Panc1 (cell line): ENCODE measurements at regions not wholly inside any gene's neighbourhood (a gene's known extent, or its start where the extent isn't known, plus 50 kb on each side); places are given as distances from the start of the nearest gene placed in this dataset.

ENCODE experiments used
- ATAC-seq: fragments of 200-7000 bp; cut with Tn5 transposase; 2 replicates; pipeline ENCODE4 v1.9.1; 2020; ENCODE audit warnings: mild to moderate bottlenecking, moderate library complexity
- BruUV-seq: library from RNA; stranded (reverse); fragments of 400-500 nt; replicated peaks from 2 replicates; lab custom pipeline; 2021; lab: Mats Ljungman, UMichigan
- CTCF ChIA-PET: fragments of 300-600 bp; sonication (Branson Sonifier 250); formaldehyde crosslinking; loops from one replicate; lab custom pipeline; 2022; ENCODE audit warnings: antibody characterized with exemption; lab: Charles Lee
- POLR2A ChIA-PET: fragments of 300-600 bp; sonication (Branson Sonifier 250); formaldehyde crosslinking; loops from one replicate; lab custom pipeline; 2022; ENCODE audit warnings: antibody characterized with exemption; lab: Charles Lee
- DNase-seq: peaks from one replicate; pipeline ENCODE4 v3.0.0-alpha.2; 2010; ENCODE audit warnings: low read depth, low spot score
- H3K27ac ChIP-seq: 2 replicates; pipeline ENCODE4 v1.5.1; 2011; ENCODE audit warnings: mild to moderate bottlenecking, low read length, inconsistent platforms
- H3K27me3 ChIP-seq: fragments of 200-500 bp; sonication (Bioruptor generic); 2 replicates; pipeline ENCODE4 v1.6.0; 2014; ENCODE audit warnings: low read length, inconsistent platforms; ENCODE audit not compliant: control insufficient read depth, insufficient read depth
- H3K36me3 ChIP-seq: fragments of 200-500 bp; sonication (Bioruptor generic); 2 replicates; pipeline ENCODE4 v1.5.1; 2014; ENCODE audit warnings: inconsistent platforms, mild to moderate bottlenecking, low read length, moderate library complexity; ENCODE audit not compliant: control insufficient read depth, insufficient read depth
- H3K4me1 ChIP-seq: 2 replicates; pipeline ENCODE4 v1.5.1; 2011; ENCODE audit warnings: inconsistent platforms, mild to moderate bottlenecking, low read length, moderate library complexity; ENCODE audit not compliant: control insufficient read depth, insufficient read depth
- H3K4me3 ChIP-seq, 2 experiments: 2 replicates each; pipeline ENCODE4 v1.5.1; 2011 to 2012; ENCODE audit warnings: low read depth in 2 of 2, low read length in 2 of 2, mild to moderate bottlenecking in 2 of 2, inconsistent platforms in 1 of 2, moderate library complexity in 1 of 2
- H3K9me3 ChIP-seq: fragments of 200-500 bp; sonication (Bioruptor generic); 2 replicates; pipeline ENCODE4 v1.5.1; 2014; ENCODE audit warnings: low read depth, mild to moderate bottlenecking, inconsistent platforms, low read length, moderate library complexity; ENCODE audit not compliant: control insufficient read depth, insufficient read depth
- POLR2AphosphoS5 ChIP-seq: IDR thresholded peaks from 2 replicates; pipeline ENCODE4 v1.6.1; 2012; ENCODE audit warnings: mild to moderate bottlenecking, low read depth, low read length, moderate library complexity
- SIN3A ChIP-seq: IDR thresholded peaks from 2 replicates; pipeline ENCODE4 v1.6.1; 2012; ENCODE audit warnings: low read depth, mild to moderate bottlenecking, low read length, moderate library complexity, borderline replicate concordance; ENCODE audit not compliant: insufficient read depth
- TCF7L2 ChIP-seq: IDR thresholded peaks from 2 replicates; pipeline ENCODE4 v1.6.1; 2011; ENCODE audit warnings: mild to moderate bottlenecking, low read depth, low read length, inconsistent platforms
- in situ Hi-C: cut with HindIII; loops from 2 replicates; pipeline ENCODE4 v1.10.0; 2016; ENCODE audit warnings: low sequenced_read_pairs, low pct_unique_long_range_greater_than_20kb
- intact Hi-C: fragments of 100-400 bp; cut with micrococcal nuclease; formaldehyde crosslinking; loops from one replicate; pipeline ENCODE4 v1.10.0; 2022; ENCODE audit not compliant: unreplicated experiment
- TF ChIP-seq, protein P1 (sequence below), 2 experiments: IDR thresholded peaks; 2 replicates each; pipeline ENCODE4 v1.6.1; 2011 to 2012; ENCODE audit warnings: low read depth in 2 of 2, control low read depth in 1 of 2, low read length in 1 of 2, mild to moderate bottlenecking in 1 of 2, moderate library complexity in 1 of 2; ENCODE audit not compliant: insufficient read depth in 1 of 2
- TF ChIP-seq, protein P2 (sequence below): fragments of 450-650 bp; IDR thresholded peaks from 2 replicates; pipeline ENCODE4 v1.5.1; 2017; ENCODE audit warnings: mild to moderate bottlenecking

DNA sequence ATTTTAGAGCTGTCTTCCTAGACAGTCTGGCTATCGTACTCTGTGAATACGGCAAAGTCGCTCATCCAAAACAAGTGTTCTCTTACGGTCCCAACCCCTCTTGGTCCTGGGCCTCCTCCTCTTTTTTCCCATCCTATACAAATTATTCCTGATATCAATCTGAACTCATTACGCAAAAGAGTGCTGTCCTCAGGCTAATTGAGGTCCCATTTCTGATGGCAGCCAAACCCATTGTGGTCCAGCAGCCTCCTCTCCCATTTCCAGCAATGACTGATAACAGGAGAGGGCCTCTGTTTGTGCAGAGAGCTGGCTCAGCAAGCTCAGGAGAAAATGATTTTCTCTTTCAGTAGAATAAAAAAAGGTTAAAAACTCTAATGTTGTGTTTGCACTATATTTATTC, 203.4 kb upstream of the GHITM start:
- no TSS peak for BruUV-seq
- DNase-seq (no peak), ATAC-seq (no peak)
- intact Hi-C loops = no loop called here
- no peaks in the 10 kb centered on the region for H3K9me3 ChIP-seq
- H3K36me3 ChIP-seq = no peaks in the 10 kb centered on the region
- ChIA-PET POLR2A (no interaction called here), CTCF (no interaction called here)
- TF ChIP-seq, protein P1, sequence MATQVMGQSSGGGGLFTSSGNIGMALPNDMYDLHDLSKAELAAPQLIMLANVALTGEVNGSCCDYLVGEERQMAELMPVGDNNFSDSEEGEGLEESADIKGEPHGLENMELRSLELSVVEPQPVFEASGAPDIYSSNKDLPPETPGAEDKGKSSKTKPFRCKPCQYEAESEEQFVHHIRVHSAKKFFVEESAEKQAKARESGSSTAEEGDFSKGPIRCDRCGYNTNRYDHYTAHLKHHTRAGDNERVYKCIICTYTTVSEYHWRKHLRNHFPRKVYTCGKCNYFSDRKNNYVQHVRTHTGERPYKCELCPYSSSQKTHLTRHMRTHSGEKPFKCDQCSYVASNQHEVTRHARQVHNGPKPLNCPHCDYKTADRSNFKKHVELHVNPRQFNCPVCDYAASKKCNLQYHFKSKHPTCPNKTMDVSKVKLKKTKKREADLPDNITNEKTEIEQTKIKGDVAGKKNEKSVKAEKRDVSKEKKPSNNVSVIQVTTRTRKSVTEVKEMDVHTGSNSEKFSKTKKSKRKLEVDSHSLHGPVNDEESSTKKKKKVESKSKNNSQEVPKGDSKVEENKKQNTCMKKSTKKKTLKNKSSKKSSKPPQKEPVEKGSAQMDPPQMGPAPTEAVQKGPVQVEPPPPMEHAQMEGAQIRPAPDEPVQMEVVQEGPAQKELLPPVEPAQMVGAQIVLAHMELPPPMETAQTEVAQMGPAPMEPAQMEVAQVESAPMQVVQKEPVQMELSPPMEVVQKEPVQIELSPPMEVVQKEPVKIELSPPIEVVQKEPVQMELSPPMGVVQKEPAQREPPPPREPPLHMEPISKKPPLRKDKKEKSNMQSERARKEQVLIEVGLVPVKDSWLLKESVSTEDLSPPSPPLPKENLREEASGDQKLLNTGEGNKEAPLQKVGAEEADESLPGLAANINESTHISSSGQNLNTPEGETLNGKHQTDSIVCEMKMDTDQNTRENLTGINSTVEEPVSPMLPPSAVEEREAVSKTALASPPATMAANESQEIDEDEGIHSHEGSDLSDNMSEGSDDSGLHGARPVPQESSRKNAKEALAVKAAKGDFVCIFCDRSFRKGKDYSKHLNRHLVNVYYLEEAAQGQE (IDR thresholded peaks at IDR 0.05; ENCODE audit: insufficient read depth in 1 of 2, low read depth in 2 of 2, low read length in 1 of 2) = no peak
- TF ChIP-seq, protein P2, sequence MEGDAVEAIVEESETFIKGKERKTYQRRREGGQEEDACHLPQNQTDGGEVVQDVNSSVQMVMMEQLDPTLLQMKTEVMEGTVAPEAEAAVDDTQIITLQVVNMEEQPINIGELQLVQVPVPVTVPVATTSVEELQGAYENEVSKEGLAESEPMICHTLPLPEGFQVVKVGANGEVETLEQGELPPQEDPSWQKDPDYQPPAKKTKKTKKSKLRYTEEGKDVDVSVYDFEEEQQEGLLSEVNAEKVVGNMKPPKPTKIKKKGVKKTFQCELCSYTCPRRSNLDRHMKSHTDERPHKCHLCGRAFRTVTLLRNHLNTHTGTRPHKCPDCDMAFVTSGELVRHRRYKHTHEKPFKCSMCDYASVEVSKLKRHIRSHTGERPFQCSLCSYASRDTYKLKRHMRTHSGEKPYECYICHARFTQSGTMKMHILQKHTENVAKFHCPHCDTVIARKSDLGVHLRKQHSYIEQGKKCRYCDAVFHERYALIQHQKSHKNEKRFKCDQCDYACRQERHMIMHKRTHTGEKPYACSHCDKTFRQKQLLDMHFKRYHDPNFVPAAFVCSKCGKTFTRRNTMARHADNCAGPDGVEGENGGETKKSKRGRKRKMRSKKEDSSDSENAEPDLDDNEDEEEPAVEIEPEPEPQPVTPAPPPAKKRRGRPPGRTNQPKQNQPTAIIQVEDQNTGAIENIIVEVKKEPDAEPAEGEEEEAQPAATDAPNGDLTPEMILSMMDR = no peak
- TF ChIP-seq POLR2AphosphoS5 (no peak), SIN3A (no peak), TCF7L2 (no peak)
- H3K4me3 ChIP-seq = no peak overlapping the region
- no peak overlapping the region for H3K27ac ChIP-seq
- no peaks in the 10 kb centered on the region for H3K27me3 ChIP-seq
- H3K4me1 ChIP-seq = no peaks in the 10 kb centered on the region
- in situ Hi-C loops = no loop called here

DNA sequence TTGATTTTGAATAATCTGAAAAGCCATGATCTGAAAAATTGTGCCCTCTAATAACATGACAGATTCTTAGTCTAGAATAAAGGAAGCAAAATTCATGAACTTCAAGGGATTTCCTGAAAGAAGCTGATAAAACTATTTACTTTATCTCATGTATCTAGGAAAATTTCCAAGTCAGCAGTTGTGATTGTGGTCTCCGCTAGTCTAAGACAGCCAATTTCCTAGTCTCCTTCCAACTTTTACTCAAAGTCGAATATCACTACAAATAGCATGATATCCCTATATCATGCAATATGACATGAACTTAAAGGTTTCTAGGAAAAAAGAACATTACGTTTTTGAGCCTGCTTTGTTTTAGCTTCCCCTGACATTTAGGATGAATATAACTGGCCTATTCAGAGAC, 202.1 kb upstream of the GHITM start:
- Histone ChIP-seq H3K36me3 (no peaks in the 10 kb centered on the region), H3K9me3 (no peaks in the 10 kb centered on the region), H3K4me3 (no peak overlapping the region), H3K4me1 (no peaks in the 10 kb centered on the region), H3K27ac (no peak overlapping the region), H3K27me3 (no peaks in the 10 kb centered on the region)
- ATAC-seq = no peak
- no peak for DNase-seq
- no TSS peak for BruUV-seq
- ChIA-PET POLR2A (no interaction called here), CTCF (no interaction called here)
- no peak for TF ChIP-seq POLR2AphosphoS5
- no peak for TF ChIP-seq TCF7L2
- TF ChIP-seq, protein P2 = no peak
- TF ChIP-seq, protein P1 (IDR thresholded peaks at IDR 0.05; ENCODE audit: insufficient read depth in 1 of 2, low read depth in 2 of 2, low read length in 1 of 2) = no peak
- TF ChIP-seq SIN3A = no peak
- in situ Hi-C loops = no loop called here
- intact Hi-C loops = no loop called here
